ENCODE measurements at regions not wholly inside any gene's neighbourhood (a gene's known extent, or its start where the extent isn't known, plus 50 kb on each side); places are given as distances from the start of the nearest gene placed in this dataset.
"Not testable (repeated sequence)": the region's sequence is repeated elsewhere in the genome, so short reads cannot be mapped to it uniquely, and the experiment has no call there.

DNA sequence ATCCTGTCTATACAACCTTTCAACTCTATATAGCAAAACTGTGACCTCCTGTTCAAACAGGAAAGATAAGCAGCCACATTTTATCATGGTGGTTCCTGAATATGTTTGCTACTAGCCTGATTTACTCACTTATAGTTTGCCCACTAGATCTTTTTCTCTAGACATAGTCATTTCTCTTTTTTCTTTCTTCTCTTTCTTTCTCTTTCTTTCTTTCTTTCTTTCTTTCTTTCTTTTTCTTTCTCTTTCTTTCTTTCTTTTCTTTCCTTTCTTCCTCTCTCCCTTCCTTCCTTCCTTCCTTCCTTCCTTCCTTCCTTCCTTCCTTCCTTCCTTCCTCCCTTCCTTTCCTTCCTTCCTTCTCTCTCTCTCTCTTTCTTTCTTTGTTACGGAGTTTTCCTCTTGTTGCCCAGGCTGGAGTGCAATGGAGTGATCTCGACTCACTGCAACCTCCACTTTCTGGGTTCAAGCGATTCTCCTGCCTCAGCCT lies 142.0 kb upstream of the TBL1XR1 start:
- not testable (repeated sequence) for DNase-seq

DNA sequence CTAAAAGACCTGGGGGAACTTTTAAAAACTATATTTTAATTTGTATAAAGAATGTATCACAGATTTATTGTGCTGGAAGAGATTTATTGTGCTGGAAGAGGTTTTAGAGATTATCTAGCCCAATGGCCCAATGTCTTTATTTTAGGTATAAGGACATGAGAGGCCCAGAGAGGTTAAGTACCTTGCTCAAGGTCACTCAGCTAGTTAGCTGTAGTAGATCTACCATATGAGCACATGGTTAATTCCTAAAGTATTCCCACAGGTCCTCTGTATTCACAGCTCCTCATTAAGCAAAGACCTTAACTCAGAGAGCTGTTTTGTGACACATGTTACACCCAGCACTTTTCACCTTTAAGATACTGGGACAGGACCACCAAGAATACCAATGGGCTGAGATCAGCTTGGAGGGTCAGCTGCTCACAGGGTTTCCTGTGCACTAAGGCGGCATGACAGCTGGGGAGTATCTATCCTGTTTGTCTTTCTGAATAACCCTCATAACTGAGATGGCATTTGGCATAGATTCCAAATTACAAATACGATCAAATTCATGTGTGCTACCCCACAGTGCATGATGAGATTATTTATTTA lies 143.1 kb upstream of the TBL1XR1 start:
- DNase-seq = no peak

DNA sequence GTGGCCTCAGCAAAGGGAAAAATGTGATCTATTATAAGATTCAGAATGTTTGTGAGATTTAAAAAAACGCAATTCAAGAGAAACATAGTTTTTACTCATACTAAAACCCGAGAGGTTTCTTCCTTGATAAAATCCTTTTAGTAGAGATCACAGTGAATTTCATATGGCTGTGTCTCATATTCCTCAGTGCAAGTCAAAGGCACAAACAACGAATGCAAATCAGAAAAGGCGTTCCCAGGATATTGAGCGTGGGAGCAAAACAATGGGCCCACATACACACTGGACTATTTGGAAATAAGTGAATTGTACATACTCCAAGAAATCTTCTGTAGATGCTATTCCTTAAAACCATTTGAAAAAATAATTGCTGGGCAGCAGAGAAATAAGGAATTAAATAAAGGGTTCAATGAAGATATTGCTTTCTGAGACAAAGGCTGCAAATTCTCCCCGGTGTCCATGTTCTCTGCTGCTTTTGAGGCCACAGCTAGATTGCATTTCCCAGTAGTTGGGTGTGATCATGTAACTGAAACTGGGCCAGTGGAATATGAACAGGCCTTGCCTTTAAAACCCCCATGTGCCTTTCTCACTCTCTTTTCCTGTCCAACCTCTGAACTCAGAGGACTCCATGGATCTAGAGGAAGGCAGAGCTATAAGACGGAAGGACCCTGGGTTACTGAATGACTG lies 144.6 kb upstream of the TBL1XR1 start:
- no peak for DNase-seq

DNA sequence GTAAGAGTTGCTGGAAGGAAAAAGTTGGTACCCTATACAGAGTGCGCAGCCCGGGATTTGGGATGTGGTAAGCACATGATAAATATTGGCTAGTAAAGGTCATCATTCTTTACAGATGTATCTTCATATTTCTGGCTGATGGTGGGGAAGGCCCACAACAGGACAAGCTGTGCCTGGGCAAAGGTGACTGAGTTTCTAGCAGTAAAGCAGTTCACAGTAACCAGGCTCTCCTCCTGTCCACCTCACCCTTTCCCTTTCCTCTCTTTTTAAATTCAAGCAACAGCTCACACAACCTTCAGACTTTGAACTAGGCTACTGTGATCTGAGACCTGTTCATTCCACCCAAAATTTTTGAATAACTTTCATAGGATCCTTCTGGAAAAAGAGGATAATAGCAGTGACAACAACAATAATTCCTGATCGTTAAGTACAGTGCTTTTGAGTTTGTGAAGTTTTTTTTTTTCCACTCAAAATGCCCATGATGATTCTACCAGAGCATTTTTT lies 145.9 kb upstream of the TBL1XR1 start:
- DNase-seq = no peak

DNA sequence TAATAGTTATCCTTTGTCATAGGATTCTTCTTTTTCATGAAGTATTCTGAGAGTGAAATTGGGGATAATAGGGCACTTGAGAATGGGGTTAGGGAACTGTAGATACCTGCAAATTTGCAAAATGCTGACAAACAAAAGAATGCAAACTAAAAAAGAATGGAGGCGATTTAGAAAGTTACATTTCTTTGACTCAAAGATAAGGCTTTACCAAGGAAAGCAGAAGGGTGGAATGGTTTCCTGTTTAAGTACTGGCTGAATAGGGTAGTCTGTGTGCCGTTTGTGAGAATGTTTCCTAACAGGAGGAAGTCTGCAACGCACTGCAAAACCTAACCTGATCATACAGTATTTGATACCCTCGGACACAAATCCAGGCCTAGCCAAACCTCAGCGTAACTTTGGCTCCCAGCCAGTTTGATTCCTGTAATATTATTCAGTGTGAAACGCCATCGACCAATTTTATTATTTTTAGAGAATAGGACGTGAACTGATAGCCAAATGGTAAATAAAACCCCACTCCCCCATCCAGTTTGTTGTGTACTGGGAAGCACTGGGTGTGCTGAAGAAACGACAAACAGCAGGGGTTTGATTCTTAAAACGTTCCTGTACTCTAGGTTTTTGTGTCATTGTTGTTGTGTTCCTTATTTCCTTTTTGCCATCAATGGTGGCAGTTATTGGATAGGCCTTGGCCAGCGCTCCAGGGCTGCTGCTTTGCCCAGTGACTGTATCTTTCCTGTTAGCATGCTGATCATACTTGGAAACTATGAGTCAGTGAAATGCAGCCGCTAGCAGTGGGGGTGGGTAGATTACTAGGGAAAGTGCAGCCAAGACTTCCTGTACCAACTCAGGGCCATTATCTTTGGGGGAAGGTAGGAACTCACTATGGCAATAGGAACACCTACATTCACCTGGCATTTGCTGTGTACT lies 148.0 kb upstream of the TBL1XR1 start:
- DNase-seq = peak; percentile 82

DNA sequence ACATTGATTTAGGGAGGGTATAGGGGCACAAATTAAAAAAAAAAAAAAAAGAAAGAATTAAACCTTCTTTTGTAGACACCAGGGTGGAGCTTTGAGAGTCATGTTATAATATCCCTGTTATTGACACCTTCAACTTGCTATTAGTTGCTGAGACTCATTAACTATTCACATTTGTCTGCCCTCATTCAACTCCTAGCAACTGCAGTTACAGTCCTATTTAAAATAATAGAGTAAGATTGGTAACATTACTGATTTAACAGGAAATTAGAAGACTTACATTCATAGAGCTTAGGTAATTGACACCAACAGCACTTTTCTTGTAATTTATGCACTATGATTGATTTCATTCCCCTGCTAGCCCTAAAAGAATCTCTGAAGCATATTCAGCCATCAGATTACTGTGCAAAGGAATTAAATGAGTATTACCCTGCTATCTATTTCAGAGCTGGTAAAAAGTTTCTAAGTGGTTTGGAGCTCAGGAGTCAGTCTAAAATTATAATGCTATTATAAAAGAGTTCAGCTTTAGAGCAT lies 148.8 kb upstream of the TBL1XR1 start:
- DNase-seq = no peak

DNA sequence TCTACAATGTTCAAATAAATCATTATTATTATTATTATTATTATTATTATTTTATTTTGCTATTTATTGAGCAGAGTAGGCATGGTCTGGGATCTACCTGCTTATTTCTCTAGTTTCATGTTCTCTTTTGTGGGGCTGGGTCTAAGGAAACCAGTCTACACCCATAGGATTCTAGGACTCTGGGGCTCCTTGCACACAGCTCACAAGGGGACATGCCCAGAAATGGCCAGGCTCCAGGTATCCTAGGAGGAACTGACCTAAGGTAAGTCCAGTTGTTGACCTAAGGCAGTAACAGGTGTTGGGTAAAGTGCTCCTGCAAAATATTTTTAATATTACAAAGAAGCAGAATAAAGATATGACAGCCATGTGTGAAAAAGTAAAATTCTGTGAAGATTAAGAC lies 149.6 kb upstream of the TBL1XR1 start:
- DNase-seq = no peak

DNA sequence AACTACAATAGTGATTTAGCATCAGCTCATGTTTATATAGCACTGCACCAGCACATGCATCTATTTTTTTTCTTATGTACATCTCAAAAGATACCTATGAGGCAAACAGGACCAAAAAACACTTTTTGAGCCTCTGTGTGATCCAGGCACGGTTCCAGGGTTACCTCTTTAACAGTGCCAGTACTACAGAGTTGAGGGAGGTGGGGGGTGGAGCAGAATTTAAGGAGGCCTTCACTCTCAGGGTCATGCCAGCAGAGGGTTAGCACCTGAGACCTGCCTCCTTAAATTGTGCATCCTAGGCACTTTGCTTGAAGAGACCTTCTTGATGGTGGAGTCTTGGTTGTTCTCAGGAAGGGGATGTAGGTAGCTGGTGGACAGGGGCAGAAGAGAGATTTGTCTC lies 150.3 kb upstream of the TBL1XR1 start:
- no peak for DNase-seq

DNA sequence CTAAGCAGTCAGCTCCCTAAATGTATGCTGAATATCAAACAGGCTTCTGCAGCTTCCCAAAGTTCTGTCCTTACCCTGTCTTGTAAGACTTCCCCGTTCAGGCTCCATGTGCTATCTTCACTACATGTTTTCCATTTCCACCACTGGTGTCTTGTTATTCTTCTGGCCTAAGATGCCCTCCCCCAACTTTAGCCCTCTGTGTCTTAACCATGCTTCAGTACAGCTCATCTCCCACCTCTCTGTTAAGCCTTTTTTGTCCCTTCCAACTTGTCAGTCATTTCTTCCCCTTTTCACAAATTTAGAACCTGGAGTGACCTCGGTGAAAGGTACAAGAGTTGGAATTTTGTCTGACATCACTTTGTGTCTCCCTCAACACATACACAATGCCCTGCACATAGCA lies 151.7 kb upstream of the TBL1XR1 start:
- no peak for DNase-seq

DNA sequence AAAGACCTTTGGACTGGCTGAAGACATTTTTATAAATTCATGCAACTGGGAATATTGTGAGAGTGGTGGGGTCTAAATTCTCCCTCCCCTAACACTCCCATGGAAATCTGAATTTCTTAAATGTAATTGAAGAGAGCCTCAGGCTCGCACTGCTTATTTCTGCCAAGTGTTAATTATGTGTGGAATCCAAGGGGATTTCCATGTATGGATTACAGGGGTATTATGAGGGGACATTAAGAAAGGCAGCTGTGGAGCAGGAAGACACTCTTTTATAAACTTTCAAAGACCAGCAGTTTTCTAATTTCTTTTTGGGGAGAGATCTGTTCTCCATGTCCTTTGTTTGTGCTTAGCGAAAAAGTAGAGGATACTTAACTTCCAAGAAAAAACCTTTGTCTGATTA lies 152.1 kb upstream of the TBL1XR1 start:
- no peak for DNase-seq

DNA sequence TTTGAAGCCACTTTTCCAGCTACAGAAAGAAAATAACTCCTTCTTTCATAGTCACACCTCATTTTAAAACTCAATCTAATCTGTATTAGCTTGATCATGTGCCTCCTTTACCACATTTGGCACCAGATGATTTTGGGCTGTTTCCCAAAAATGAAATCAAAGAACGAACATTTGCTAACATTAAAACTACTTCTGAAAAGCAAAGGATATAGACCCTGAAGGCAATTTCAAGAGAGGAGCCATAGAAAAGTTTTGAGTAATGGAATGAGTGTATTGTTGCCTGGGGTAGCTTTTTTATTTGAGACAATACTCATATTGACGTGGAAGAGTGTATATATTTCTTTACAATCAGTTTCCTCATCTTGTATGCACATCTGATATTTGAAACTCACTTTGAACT lies 152.8 kb upstream of the TBL1XR1 start:
- DNase-seq = no peak

DNA sequence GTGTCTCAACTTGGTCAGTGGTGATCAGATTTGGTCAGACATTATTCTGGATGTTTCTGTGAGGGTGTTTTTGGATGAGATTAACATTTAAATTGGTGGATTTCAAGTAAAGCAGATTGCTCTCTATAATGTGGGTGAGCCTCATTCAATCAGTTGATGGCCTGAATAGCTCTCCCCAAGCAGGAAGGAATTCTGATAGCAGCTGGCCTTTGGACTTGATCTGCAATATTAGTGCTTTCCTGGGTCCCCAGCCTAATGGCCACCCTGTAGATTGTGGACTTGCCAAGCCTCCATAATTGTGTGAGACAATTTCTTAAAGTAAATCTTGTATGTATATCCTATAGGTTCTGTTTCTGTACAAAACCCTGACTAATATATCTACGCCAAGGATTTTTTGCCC lies 153.9 kb upstream of the TBL1XR1 start:
- DNase-seq = no peak

DNA sequence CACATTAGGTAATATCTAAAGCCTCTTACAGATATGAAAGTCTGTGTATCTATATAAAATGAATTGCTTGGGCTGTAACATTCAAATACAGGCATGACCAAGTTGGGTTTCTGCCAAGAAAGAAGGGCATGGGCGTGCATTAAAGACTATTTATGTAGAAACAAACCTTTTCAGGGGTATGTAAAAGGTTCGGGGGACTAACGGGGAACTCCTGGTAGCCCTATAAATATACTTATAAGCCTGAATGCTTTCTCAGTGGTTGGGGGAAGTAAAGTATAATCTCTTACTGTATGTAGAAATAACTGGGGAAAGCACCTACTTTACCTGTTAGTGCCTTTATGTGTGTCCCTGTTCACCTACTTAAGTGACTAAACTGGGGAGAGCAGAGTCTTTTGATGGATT lies 154.5 kb upstream of the TBL1XR1 start:
- no peak for DNase-seq

DNA sequence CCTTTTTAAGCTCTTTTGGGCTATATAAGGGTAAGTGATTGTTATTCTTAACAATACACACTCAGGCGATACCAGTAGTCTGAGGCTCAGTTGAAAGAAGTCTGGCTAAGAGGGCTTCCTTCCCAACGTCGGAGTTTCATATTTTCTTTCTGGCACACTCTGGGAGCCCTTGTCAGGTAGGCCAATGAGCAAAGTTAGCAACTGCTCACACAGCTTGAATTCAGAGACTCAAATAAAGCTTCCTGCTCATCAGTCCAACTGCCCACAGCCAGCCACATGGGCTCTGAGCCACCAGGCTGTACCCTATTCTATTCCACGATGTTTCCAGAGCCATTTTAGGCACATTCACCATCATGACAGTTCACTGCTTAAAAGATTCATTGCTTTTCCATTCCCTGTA lies 155.1 kb upstream of the TBL1XR1 start:
- no peak for DNase-seq

DNA sequence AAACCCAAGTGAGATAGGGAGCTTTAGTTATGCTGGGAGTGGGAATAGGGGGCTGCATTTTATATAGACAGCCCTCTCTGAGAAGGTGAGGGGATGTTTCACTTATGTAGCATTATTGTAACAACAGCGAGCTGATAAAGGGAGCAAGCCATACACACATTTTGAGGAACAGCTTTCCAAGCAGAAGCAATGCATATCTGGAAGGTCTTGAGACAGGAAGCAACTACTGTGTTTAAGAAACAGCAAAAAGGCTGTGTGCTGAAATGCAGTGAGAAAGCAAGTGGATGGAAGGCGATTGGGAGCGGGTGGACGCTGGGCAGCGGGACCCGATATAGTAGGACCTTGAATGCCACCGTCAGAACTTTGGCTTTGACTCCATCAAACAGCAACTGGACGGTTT lies 155.9 kb upstream of the TBL1XR1 start:
- DNase-seq = no peak

DNA sequence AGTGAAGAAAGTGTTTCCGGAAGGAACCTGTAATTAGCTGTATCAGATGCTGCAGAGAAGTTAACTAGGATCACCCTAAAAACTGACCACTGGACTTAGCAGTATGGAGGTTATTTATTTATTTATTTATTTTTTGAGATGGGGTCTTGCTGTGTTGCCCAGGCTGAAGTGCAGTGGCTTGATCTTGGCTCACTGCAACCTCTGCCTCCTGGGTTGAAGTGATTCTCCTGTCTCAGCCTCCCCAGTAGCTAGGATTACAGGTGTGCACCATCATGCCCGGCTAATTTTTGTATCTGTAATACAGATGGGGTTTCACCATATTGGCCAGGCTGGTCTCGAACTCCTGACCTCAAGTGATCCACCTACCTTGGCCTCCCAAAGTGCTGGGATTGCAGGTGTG lies 156.6 kb upstream of the TBL1XR1 start:
- DNase-seq = not testable (repeated sequence)

DNA sequence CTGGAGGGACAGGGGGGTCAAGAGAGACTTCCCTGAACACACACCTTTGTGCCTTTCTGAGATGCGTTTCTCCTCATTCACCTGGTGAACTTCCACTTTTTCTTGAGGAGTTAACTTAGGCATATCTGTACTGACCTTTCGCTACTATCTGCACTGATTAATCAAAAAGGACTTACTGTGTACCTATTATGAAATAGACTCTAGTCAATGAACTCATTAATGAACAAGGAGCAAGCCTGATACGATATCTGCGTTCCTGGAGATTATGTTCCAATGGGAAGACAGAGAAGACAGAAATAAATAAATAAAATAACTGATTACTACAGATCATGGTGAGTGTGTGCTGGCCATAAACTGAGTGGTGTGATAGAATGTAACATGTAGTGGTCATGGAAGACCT lies 157.2 kb upstream of the TBL1XR1 start:
- DNase-seq = no peak

DNA sequence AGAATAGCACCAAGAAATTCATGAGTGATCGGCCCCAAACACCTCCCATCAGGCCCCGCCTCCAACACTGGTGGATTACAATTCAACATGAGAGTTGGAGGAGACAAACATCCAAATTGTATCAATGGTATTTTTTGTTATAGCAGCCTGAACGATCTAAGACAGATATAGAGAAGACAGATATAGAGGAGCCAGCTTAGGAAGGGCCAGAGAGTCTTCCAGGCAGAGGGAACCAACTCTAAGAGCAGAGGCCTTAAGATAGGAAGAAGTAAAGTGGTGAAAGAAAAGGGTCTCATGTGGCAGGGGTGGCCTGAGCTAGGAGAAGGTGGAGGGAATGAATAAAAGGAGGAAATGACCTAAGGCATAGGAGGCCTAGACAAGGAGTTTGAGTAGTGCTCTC lies 158.8 kb upstream of the TBL1XR1 start:
- DNase-seq = no peak

DNA sequence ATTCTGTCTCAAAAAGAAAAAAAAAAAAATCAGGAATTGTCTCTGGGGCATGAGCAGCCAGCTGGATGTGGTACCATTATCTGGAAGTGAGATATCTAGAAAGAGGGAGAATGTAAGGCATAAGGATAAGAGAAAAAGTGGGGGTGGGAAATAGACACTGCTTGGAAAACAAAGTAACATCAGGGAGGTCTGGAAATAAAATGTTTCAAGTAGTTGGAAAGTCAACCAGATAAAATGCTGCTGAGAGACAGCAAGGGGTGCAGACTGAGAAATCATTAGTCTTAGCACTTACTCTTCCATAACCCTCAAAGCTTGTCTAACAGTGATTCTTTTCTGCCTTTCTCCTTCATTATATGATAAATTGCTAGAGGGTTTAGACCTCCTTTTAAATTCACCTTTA lies 159.7 kb upstream of the TBL1XR1 start:
- DNase-seq = no peak

DNA sequence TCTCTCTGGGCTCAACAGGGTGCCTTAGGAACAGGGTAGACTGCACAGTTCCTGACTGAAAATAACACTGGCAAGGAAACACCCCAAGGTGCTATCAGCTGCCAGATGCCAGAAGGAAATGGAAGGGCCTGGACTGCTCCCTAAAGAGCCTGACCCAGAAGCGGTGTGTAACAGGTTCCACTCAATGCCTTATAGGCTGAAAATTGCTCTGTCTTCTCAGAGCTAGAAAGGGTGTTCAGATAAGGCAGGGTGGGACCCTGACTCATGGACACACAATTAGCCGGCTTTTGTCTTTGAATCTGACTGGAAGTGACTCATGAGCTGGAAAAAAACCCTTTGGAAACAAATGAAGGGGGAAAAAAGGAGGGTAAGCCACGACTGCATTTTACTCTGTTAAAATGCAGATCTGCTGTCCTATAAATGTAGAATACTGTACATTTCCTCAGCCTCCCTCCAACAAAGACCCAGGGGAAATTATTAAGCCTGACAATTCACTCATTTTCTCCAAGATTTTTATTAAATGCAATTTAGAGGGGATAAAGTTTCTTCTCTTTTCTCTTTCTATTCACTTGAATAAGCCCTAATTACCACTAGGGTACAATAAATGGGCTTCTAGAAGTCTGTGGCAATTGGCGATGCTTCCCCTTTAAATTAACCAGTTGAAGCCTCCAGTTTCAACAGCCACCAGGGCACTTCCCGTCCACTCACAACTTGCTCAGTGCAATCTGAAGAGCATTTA lies 160.2 kb upstream of the TBL1XR1 start:
- DNase-seq = peak; percentile 70

DNA sequence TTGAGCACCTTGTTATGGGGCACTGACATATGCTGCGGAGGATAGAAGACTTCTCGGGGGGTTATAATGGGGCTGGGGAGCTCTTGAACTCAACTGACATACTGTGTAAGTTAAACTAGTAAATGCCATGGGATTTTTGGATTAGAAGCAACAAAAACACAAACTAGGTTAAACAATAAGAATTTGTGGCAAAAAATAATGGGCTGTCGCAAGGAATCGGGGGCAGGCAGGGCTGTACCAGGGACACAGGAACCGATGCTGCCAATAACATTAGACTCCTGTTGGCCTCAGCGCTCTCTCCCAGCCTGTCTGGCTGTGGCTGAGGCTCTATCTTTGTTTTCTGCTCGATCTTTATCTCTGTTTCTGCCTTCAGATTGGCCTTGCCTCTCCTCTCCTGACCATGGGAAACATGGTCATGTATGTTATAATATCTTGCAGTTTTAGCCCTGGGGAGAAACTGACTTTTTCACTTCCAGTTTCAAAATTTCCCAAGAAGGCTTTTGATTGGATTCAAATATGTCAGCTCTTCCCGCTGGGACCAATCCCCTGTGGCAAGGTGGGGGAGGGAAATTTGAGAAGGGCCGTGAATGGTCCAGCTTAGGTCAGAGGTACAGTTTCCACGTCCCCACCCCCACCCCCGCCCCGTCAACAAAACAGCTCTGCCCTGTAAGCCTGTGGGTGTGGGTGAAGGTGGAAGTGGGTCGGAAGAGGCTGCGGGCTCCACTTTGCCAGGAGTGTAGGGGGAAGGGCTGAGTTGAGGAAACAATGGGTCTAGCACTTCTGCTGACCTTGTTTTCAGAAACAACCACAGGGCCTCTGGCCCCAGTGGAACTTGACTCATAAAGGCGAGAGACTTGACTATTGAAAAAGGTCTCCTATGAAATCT lies 161.1 kb upstream of the TBL1XR1 start:
- DNase-seq = no peak

Data from hindlimb muscle (tissue), 1 donor.